Osteocyte (in vitro differentiated cells): ENCODE measurements at regions not wholly inside any gene's neighbourhood (a gene's known extent, or its start where the extent isn't known, plus 50 kb on each side); places are given as distances from the start of the nearest gene placed in this dataset.

Source experiments
- DNase-seq: peaks from one replicate; pipeline ENCODE4 v3.0.0; 2021; ENCODE audit warnings: mixed read lengths; ENCODE audit not compliant: unreplicated experiment; ENCODE audit errors: extremely low spot score
- H3K27ac Mint-ChIP-seq: one replicate; pipeline ENCODE4 v1.8.0; 2021; ENCODE audit warnings: mild to moderate bottlenecking, mixed read lengths; ENCODE audit not compliant: unreplicated experiment
- H3K27me3 Mint-ChIP-seq: one replicate; pipeline ENCODE4 v1.8.0; 2021; ENCODE audit warnings: mixed read lengths; ENCODE audit not compliant: unreplicated experiment
- H3K36me3 Mint-ChIP-seq: one replicate; pipeline ENCODE4 v1.8.0; 2021; ENCODE audit warnings: mixed read lengths; ENCODE audit not compliant: unreplicated experiment
- H3K4me1 Mint-ChIP-seq: one replicate; pipeline ENCODE4 v1.8.0; 2021; ENCODE audit warnings: mixed read lengths; ENCODE audit not compliant: unreplicated experiment
- H3K4me3 Mint-ChIP-seq: one replicate; pipeline ENCODE4 v1.8.0; 2021; ENCODE audit warnings: mild to moderate bottlenecking, moderate library complexity, mixed read lengths; ENCODE audit not compliant: unreplicated experiment
- H3K9me3 Mint-ChIP-seq: one replicate; pipeline ENCODE4 v1.8.0; 2021; ENCODE audit warnings: mixed read lengths; ENCODE audit not compliant: unreplicated experiment
- CTCF ChIP-seq: fragments of 200-600 bp; sonication (generic); IDR thresholded peaks from 2 replicates; pipeline ENCODE4 v1.5.0; 2021; ENCODE audit warnings: antibody characterized with exemption, mild to moderate bottlenecking, moderate library complexity

- Mint-ChIP-seq H3K4me3 (no peak overlapping the region), H3K27ac (no peak overlapping the region), H3K9me3 (peaks cover 9% of the 10 kb centered on the region), H3K36me3 (peaks cover 3% of the 10 kb centered on the region), H3K4me1 (peaks cover 20% of the 10 kb centered on the region), H3K27me3 (no peaks in the 10 kb centered on the region)
- TF ChIP-seq CTCF = no peak
- DNase-seq = no peak
Measured at GRCh38 chr2:163341426-163341825, 394.4 kb downstream of the FIGN start.

GRCh38 chr2:163338270-163338669 lies 397.5 kb downstream of the FIGN start:
- H3K4me3 Mint-ChIP-seq = no peak overlapping the region

GRCh38 chr2:163324677-163325076 lies 411.1 kb downstream of the FIGN start:
- Mint-ChIP-seq H3K4me3 (no peak overlapping the region), H3K27ac (no peak overlapping the region), H3K27me3 (no peaks in the 10 kb centered on the region), H3K4me1 (no peaks in the 10 kb centered on the region), H3K9me3 (no peaks in the 10 kb centered on the region), H3K36me3 (no peaks in the 10 kb centered on the region)
- no peak for DNase-seq
- TF ChIP-seq CTCF = no peak

More at GRCh38 chr2:163338270-163338669, 397.5 kb downstream of the FIGN start:
- Mint-ChIP-seq H3K27me3 (no peaks in the 10 kb centered on the region), H3K27ac (no peak overlapping the region), H3K36me3 (peaks cover 3% of the 10 kb centered on the region), H3K4me1 (peaks cover 14% of the 10 kb centered on the region), H3K9me3 (peaks cover 6% of the 10 kb centered on the region)
- no peak for TF ChIP-seq CTCF
- DNase-seq = no peak

GRCh38 chr2:163319006-163319405 lies 416.8 kb downstream of the FIGN start:
- no peak overlapping the region for H3K27ac Mint-ChIP-seq
- TF ChIP-seq CTCF = no peak
- DNase-seq = no peak
- H3K4me1 Mint-ChIP-seq = no peaks in the 10 kb centered on the region
- no peaks in the 10 kb centered on the region for H3K36me3 Mint-ChIP-seq
- H3K27me3 Mint-ChIP-seq = no peaks in the 10 kb centered on the region
- no peak overlapping the region for H3K4me3 Mint-ChIP-seq
- H3K9me3 Mint-ChIP-seq = peaks cover 7% of the 10 kb centered on the region

- no peak for DNase-seq
- H3K27me3 Mint-ChIP-seq = no peaks in the 10 kb centered on the region
- H3K4me1 Mint-ChIP-seq = no peaks in the 10 kb centered on the region
- no peak overlapping the region for H3K4me3 Mint-ChIP-seq
- no peaks in the 10 kb centered on the region for H3K36me3 Mint-ChIP-seq
- H3K27ac Mint-ChIP-seq = no peak overlapping the region
- peaks cover 7% of the 10 kb centered on the region for H3K9me3 Mint-ChIP-seq
- no peak for TF ChIP-seq CTCF
Measured at GRCh38 chr2:163314712-163315111, 421.1 kb downstream of the FIGN start.
